ENCODE measurements at regions not wholly inside any gene's neighbourhood (a gene's known extent, or its start where the extent isn't known, plus 50 kb on each side); places are given as distances from the start of the nearest gene placed in this dataset.

- no peak for TF ChIP-seq CTCF (IDR thresholded peaks at IDR 0.05; ENCODE audit: extremely low read depth in 1 of 2, insufficient read depth in 1 of 2, low read depth in 1 of 2, low read length in 2 of 2)
- no peak for TF ChIP-seq POLR2A (IDR thresholded peaks at IDR 0.05; ENCODE audit: low read depth, low read length)
- TF ChIP-seq POLR2AphosphoS5 (IDR thresholded peaks at IDR 0.05; ENCODE audit: insufficient read depth, low read depth, low read length), result no peak
Observed at GRCh38 chr12:77166696-77167095, 101.3 kb upstream of the E2F7 start.

All from endothelial cell of umbilical vein (primary cell).